ENCODE measurements at regions not wholly inside any gene's neighbourhood (a gene's known extent, or its start where the extent isn't known, plus 50 kb on each side); places are given as distances from the start of the nearest gene placed in this dataset.

DNA sequence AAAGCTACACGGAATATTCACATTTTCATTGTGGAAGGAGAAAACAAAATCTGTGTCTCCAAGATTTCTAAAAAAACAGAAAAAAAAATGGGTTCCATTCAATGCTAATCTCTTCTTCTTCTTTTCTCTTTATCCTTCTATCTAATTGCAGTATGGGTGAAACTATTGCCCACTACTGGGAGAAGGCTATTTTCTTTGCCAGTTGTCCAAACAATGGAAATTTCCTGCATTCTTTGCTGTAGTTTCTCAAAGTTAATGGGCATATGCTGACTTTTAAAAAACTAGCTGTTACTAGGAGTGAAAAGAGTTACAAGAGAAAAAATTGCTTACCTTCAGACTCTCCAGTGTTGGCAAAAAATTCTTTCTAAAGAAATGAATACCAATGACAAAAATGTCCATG, 179.3 kb upstream of the ANKRD28 start:
- no peak overlapping the region for H2BK5ac ChIP-seq (ENCODE audit: low read depth, low read length, poor library complexity, severe bottlenecking)
- H3K14ac ChIP-seq (replicated peaks; ENCODE audit: low read depth, low read length) = no peak overlapping the region
- no CpG with 5 or more reads among the region's 1 CpG for WGBS, 2 experiments (ENCODE audit: extremely low coverage in 2 of 2, insufficient read length in 1 of 2)
- ChIA-PET CTCF (interaction anchor here (0.8 to 1.0 kb wide), 2 partner anchors 8 to 21 kb away, joined by 3 read pairs; no protein-coding TSS in a partner anchor), POLR2A (ENCODE audit: unreplicated experiment) (no interaction called here)
- H3K27me3 ChIP-seq (ENCODE audit: control insufficient read depth, insufficient read depth, low read length) = no peaks in the 10 kb centered on the region
- intact Hi-C loops (cut with micrococcal nuclease) (no loop called here), in situ Hi-C loops (cut with MboI; ENCODE audit: low sequenced_read_pairs) (no loop called here), dilution Hi-C loops (cut with HindIII; ENCODE audit: low sequenced_read_pairs, unreplicated experiment) (no loop called here)
- no peak overlapping the region for H3K4me3 ChIP-seq (ENCODE audit: insufficient read depth, low read depth, low read length)
- ATAC-seq (ENCODE audit: low read depth) (peak; percentile 60), DNase-seq (no peak)
- H3K79me1 ChIP-seq (ENCODE audit: low read depth in 1 of 2, low read length in 2 of 2) = no peaks in the 10 kb centered on the region
- H3K18ac ChIP-seq (ENCODE audit: low read depth, low read length) = peak overlapping the region; percentile 67; the same call in 1 of the 2 replicates
- H4K8ac ChIP-seq (ENCODE audit: low read depth in 2 of 2, low read length in 2 of 2) = no peak overlapping the region
- H3K23ac ChIP-seq (ENCODE audit: low read depth, low read length) = no peak overlapping the region
- no peak overlapping the region for H3K56ac ChIP-seq (ENCODE audit: extremely low read depth, insufficient read depth, low read length)
- no peaks in the 10 kb centered on the region for H3K9me1 ChIP-seq (ENCODE audit: insufficient read depth, low read length)
- H3K4me1 ChIP-seq (ENCODE audit: control insufficient read depth, insufficient read depth, low read length) = peaks cover 5% of the 10 kb centered on the region; the same call in 1 of the 2 replicates
- no peak overlapping the region for H3K4me2 ChIP-seq (ENCODE audit: low read depth, low read length)
- H4K20me1 ChIP-seq (ENCODE audit: insufficient read depth, low read length) = no peaks in the 10 kb centered on the region
- H2BK20ac ChIP-seq (ENCODE audit: low read depth, low read length) = no peak overlapping the region
- H2AFZ ChIP-seq (replicated peaks; ENCODE audit: low read length, poor library complexity) = no peak overlapping the region
- H3K27ac ChIP-seq (ENCODE audit: insufficient read depth, low read length) = no peak overlapping the region
- no peak overlapping the region for H2BK120ac ChIP-seq (ENCODE audit: low read depth, low read length)
- TF ChIP-seq MAZ (IDR thresholded peaks at IDR 0.05; ENCODE audit: borderline replicate concordance, low read depth, low read length) (no peak), RCOR1 (IDR thresholded peaks at IDR 0.05; ENCODE audit: insufficient replicate concordance, low read length) (no peak), POLR2A (IDR thresholded peaks at IDR 0.05; ENCODE audit: low read depth, low read length) (no peak), RFX5 (IDR thresholded peaks at IDR 0.05; ENCODE audit: low read depth, low read length) (no peak), FOS (IDR thresholded peaks at IDR 0.05; ENCODE audit: low read depth, low read length) (no peak), SMC3 (IDR thresholded peaks at IDR 0.05; ENCODE audit: low read depth, low read length) (no peak), MXI1 (IDR thresholded peaks at IDR 0.05; ENCODE audit: borderline replicate concordance, low read depth, low read length) (no peak)
- TF ChIP-seq, protein P1, sequence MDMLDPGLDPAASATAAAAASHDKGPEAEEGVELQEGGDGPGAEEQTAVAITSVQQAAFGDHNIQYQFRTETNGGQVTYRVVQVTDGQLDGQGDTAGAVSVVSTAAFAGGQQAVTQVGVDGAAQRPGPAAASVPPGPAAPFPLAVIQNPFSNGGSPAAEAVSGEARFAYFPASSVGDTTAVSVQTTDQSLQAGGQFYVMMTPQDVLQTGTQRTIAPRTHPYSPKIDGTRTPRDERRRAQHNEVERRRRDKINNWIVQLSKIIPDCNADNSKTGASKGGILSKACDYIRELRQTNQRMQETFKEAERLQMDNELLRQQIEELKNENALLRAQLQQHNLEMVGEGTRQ (IDR thresholded peaks at IDR 0.05; ENCODE audit: low read depth, low read length) = no peak
- TF ChIP-seq, protein P2, sequence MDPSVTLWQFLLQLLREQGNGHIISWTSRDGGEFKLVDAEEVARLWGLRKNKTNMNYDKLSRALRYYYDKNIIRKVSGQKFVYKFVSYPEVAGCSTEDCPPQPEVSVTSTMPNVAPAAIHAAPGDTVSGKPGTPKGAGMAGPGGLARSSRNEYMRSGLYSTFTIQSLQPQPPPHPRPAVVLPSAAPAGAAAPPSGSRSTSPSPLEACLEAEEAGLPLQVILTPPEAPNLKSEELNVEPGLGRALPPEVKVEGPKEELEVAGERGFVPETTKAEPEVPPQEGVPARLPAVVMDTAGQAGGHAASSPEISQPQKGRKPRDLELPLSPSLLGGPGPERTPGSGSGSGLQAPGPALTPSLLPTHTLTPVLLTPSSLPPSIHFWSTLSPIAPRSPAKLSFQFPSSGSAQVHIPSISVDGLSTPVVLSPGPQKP (IDR thresholded peaks at IDR 0.05; ENCODE audit: borderline replicate concordance, low read depth, low read length) = no peak
- H2AK9ac ChIP-seq (replicated peaks; ENCODE audit: low read depth, low read length, poor library complexity) = no peak overlapping the region
- no peaks in the 10 kb centered on the region for H3K36me3 ChIP-seq (ENCODE audit: control insufficient read depth, insufficient read depth, low read length)
- BruUV-seq (replicated peaks) = no TSS peak
- H4K5ac ChIP-seq (ENCODE audit: low read depth, low read length) = no peak overlapping the region
- no peak overlapping the region for H3K9ac ChIP-seq (ENCODE audit: low read depth, low read length)
- no peak overlapping the region for H4K91ac ChIP-seq (ENCODE audit: insufficient read depth, low read depth, low read length)
- no peak overlapping the region for H2BK15ac ChIP-seq (ENCODE audit: low read depth, low read length)
- peaks cover 4% of the 10 kb centered on the region; the same call in 1 of the 2 replicates for H3K9me3 ChIP-seq (ENCODE audit: control insufficient read depth, insufficient read depth, low read length)
- no peak overlapping the region for H3K4ac ChIP-seq (ENCODE audit: low read depth, low read length)
- H2AK5ac ChIP-seq (ENCODE audit: low read depth, low read length) = no peak overlapping the region

Measured in IMR-90 (cell line).